ENCODE measurements at regions not wholly inside any gene's neighbourhood (a gene's known extent, or its start where the extent isn't known, plus 50 kb on each side); places are given as distances from the start of the nearest gene placed in this dataset.

- TF ChIP-seq POLR2A (IDR thresholded peaks at IDR 0.05), result no peak
- TF ChIP-seq CTCF (IDR thresholded peaks at IDR 0.05), result no peak
Observed at GRCh38 chr13:89852570-89852969, 1494.9 kb upstream of the MIR17HG start.

All from thyroid gland (tissue), 4 donors.